ENCODE measurements at regions not wholly inside any gene's neighbourhood (a gene's known extent, or its start where the extent isn't known, plus 50 kb on each side); places are given as distances from the start of the nearest gene placed in this dataset.

GRCh38 chr2:41927581-41928264, 120.1 kb upstream of the PKDCC start:
- TF ChIP-seq CTCF (IDR thresholded peaks at IDR 0.05; ENCODE audit: low read length), result no peak
- TF ChIP-seq EZH2 (optimal IDR thresholded peaks at IDR 0.05; ENCODE audit: low read depth, low read length), result no peak

Measured in MM.1S (cell line).